Ovary (tissue), 7 donors: ENCODE measurements at regions not wholly inside any gene's neighbourhood (a gene's known extent, or its start where the extent isn't known, plus 50 kb on each side); places are given as distances from the start of the nearest gene placed in this dataset.

Experiments
- DNase-seq, 5 donors: peaks; one replicate each; pipeline ENCODE4 v3.0.0-alpha.2; 2019 to 2020
- H3K27ac ChIP-seq, 2 donors: fragments of 200-600 bp; one replicate each; pipeline versions ENCODE4 v1.5.1 to v1.8.0; 2019 to 2022
- H3K27me3 ChIP-seq: fragments of 200-600 bp; one replicate; pipeline ENCODE4 v1.8.0; 2022
- H3K36me3 ChIP-seq: fragments of 200-600 bp; sonication (generic); one replicate; pipeline ENCODE4 v1.5.1; 2019
- H3K4me1 ChIP-seq: one replicate; pipeline ENCODE4 v1.8.1; 2013; ENCODE audit warnings: mild to moderate bottlenecking, moderate library complexity; ENCODE audit not compliant: insufficient read depth
- H3K4me3 ChIP-seq: fragments of 200-600 bp; sonication (generic); one replicate; pipeline ENCODE4 v1.5.1; 2017
- H3K9me3 ChIP-seq, 2 donors: fragments of 200-600 bp in 1 of 2; sonication (generic) in 1 of 2; one replicate each; pipeline versions ENCODE4 v1.5.1 to v1.8.1; 2013 to 2019; ENCODE audit warnings: mild to moderate bottlenecking in 1 of 2, moderate library complexity in 1 of 2
- EP300 ChIP-seq: sonication (generic); formaldehyde crosslinking; IDR thresholded peaks from one replicate; pipeline ENCODE4 v1.6.1; 2017; ENCODE audit warnings: antibody characterized with exemption
- POLR2A ChIP-seq: fragments of 450-650 bp; IDR thresholded peaks from one replicate; pipeline ENCODE4 v1.6.1; 2017; ENCODE audit warnings: antibody characterized with exemption, mild to moderate bottlenecking, moderate library complexity
- WGBS, 3 donors: extraction: QIAGEN DNeasy Blood & Tissue Kit in 1 of 3; methylation state at CpG; one replicate each; pipeline versions ENCODE4 v1.1.5 to v1.1.7; 2013 to 2017; 5-methylcytosine and 5-hydroxymethylcytosine counted together
- intact Hi-C, 4 donors: fragments of 100-400 bp; cut with DNase I; formaldehyde crosslinking; loops; one replicate each; pipeline versions ENCODE4 v1.11.0 to v1.15.1; 2022 to 2023
- TF ChIP-seq, protein P1 (sequence below), 3 donors: fragments of 450-650 bp in 2 of 3; fragments of 200-600 bp in 1 of 3; IDR thresholded peaks; one replicate each; pipeline versions ENCODE4 v1.5.1 to v1.8.0; 2016 to 2022; ENCODE audit warnings: antibody characterized with exemption in 3 of 3, mild to moderate bottlenecking in 1 of 3
- donor health status: DM: no; HTN: no; CAD: no; lungs with moderate emphysema.
- donor health status: DM: no; HTN: no; CAD: no.
- donor health status: Bipolar disorder and iron deficiency.
- donor health status: DM: no; HTN: no; CAD: no.
- donor health status: DM: yes; HTN: yes; CAD: no.

DNA sequence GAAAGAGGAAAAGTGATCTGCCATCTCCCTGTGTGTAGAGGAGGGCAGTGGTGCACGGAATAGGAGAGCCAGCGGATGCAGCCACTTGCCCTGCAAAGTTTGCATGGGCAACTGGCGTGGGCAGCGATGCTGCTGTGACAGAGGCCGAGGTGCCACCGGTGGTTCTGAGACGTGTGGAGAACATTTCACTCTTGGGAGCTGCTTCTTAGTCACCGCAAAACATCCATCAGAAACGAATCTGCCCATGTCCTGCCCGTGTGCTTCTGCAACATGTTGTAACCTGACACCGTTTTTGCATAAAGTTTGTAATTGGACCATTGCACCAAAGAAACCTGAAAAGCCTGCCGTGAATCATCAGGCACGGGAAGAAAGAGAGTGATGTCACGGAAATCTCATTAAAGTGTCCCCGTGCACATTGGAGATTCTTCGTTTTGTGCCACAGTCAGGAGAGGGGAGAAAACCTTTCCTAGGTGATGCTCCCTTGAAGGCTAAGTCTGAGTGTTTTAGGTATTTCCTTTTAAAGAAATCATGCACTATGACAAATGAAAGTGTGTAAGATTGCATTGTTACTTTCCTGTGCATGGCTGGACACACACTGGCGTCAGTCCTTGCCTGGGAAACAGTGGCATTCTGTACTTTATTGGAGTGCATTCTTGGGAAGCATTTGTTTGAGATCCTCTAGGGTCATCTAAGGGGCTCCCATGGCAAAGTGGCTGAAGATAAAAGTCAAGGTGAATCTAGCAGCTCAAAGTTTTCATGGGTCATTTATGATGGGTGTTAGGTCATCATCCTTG lies 302.6 kb downstream of the KLF6 start:
- H3K36me3 ChIP-seq, result no peaks in the 10 kb centered on the region
- no peak overlapping the region for H3K4me3 ChIP-seq
- peak overlapping the region in 1 of 2 donors; percentile 60 for H3K27ac ChIP-seq
- 2 to 7% (median 3%) methylated on average over 17 of the region's 17 CpGs for WGBS, 3 donors
- H3K4me1 ChIP-seq, result peaks cover 4% of the 10 kb centered on the region
- H3K27me3 ChIP-seq, result no peaks in the 10 kb centered on the region
- peak in 4 of 5 donors; percentile 41 to 77 (median 52) for DNase-seq
- intact Hi-C loops, result no loop called here
- no peak for TF ChIP-seq POLR2A
- H3K9me3 ChIP-seq, result no peaks in the 10 kb centered on the region

GRCh38 chr10:3481496-3481895 lies 303.5 kb downstream of the KLF6 start:
- Histone ChIP-seq H3K9me3 (no peaks in the 10 kb centered on the region), H3K27ac (no peak overlapping the region), H3K36me3 (no peaks in the 10 kb centered on the region), H3K27me3 (no peaks in the 10 kb centered on the region), H3K4me3 (no peak overlapping the region), H3K4me1 (peaks cover 4% of the 10 kb centered on the region)
- no peak for DNase-seq
- 92 to 95% (median 93%) methylated on average over 8 of the region's 8 CpGs for WGBS, 3 donors
- intact Hi-C loops, result no loop called here
- TF ChIP-seq POLR2A, result no peak
- TF ChIP-seq, protein P1, sequence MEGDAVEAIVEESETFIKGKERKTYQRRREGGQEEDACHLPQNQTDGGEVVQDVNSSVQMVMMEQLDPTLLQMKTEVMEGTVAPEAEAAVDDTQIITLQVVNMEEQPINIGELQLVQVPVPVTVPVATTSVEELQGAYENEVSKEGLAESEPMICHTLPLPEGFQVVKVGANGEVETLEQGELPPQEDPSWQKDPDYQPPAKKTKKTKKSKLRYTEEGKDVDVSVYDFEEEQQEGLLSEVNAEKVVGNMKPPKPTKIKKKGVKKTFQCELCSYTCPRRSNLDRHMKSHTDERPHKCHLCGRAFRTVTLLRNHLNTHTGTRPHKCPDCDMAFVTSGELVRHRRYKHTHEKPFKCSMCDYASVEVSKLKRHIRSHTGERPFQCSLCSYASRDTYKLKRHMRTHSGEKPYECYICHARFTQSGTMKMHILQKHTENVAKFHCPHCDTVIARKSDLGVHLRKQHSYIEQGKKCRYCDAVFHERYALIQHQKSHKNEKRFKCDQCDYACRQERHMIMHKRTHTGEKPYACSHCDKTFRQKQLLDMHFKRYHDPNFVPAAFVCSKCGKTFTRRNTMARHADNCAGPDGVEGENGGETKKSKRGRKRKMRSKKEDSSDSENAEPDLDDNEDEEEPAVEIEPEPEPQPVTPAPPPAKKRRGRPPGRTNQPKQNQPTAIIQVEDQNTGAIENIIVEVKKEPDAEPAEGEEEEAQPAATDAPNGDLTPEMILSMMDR (IDR thresholded peaks at IDR 0.05), result no peak
- TF ChIP-seq EP300, result no peak

GRCh38 chr10:3480990-3481315 lies 304.1 kb downstream of the KLF6 start:
- H3K4me1 ChIP-seq, result peaks cover 4% of the 10 kb centered on the region
- no peak overlapping the region for H3K27ac ChIP-seq

DNA sequence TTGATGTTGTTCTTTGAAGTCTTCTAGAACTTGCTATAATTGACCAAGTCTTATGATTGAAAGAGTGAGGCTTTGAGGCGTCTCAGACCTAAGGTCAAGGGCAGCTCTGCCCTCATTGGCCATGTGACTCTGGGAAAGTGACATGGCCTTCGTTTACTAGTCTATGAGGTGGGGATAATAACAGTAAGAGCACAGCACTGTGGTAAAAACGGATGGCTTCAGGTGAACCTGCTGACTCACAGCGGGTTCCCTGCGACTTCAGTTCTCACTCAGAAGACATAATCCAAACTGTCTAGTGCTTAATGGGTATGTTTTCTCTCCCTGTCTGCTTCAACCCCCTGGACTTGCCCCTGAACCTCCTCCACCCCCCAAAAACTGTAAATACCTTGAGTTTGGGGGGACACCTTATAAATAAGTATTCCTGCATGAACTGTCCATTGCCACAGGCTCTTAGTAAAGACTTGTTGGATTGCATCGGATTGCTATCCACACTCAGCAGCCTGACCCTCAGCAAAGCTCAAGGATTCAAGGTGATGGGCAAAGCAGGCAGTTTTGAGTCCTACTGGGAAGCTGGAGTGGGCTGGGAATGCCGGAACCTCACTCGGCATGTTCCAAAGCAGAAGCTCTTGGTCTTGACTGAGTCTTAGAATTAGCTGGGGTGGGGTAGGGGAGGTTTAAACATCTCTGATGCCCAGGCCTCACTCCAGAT lies 304.6 kb downstream of the KLF6 start:
- H3K36me3 ChIP-seq, result no peaks in the 10 kb centered on the region
- no peaks in the 10 kb centered on the region for H3K9me3 ChIP-seq
- intact Hi-C loops, result no loop called here
- DNase-seq, result no peak
- peaks cover 4% of the 10 kb centered on the region for H3K4me1 ChIP-seq
- TF ChIP-seq EP300 (no peak), POLR2A (no peak)
- TF ChIP-seq, protein P1 (IDR thresholded peaks at IDR 0.05), result no peak
- no peak overlapping the region for H3K27ac ChIP-seq
- H3K27me3 ChIP-seq, result no peaks in the 10 kb centered on the region
- no peak overlapping the region for H3K4me3 ChIP-seq
- 90 to 92% (median 91%) methylated on average over 8 of the region's 8 CpGs for WGBS, 3 donors

More at GRCh38 chr10:3480990-3481315, 304.1 kb downstream of the KLF6 start:
- no peaks in the 10 kb centered on the region for H3K9me3 ChIP-seq
- DNase-seq, result no peak
- H3K27me3 ChIP-seq, result no peaks in the 10 kb centered on the region
- TF ChIP-seq EP300 (no peak), POLR2A (no peak)
- TF ChIP-seq, protein P1 (IDR thresholded peaks at IDR 0.05), result no peak
- no peak overlapping the region for H3K4me3 ChIP-seq
- no peaks in the 10 kb centered on the region for H3K36me3 ChIP-seq
- intact Hi-C loops, result no loop called here
